ENCODE measurements at regions not wholly inside any gene's neighbourhood (a gene's known extent, or its start where the extent isn't known, plus 50 kb on each side); places are given as distances from the start of the nearest gene placed in this dataset.
A peak's percentile ranks its signal among the peaks of the same experiment; 100 is the strongest.

DNA sequence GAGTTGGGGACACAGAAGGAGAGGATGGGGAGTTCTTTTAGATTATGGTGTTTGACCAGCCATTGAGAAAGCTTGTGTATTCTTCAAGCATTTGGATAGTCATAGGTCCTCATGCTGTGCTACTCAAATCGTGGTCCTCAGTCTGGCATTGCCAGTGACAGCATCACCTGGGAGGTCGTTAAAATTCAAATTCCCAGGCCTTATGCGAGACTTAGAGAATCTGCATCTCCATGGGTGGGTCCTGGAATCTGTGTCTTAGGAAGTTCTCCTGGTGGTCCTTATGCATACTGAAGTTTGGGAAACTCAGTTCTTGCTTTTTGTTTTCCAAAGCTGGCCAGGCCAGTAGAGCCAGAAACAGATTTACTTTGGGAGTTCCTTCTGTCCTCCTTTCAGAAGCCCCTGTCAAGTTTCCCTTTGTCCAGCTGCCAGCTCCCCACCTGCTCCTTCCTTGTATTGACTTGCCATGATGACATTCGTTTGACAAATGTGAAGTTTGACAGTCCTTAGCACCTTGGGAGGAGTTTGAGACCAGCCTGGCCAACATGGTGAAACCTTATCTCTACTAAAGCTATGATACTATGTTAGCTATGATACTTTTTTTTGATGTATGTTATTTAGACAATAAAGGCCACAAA lies 95.6 kb downstream of the PALM2AKAP2 start:
- no peak overlapping the region for H3K4me2 ChIP-seq
- no peak overlapping the region for H3K9ac ChIP-seq
- TF ChIP-seq Cebpa-rat (IDR thresholded peaks at IDR 0.05), result no peak
- no peak overlapping the region for H3K27ac ChIP-seq
- H4K20me1 ChIP-seq, result no peaks in the 10 kb centered on the region
- no peaks in the 10 kb centered on the region for H3K4me1 ChIP-seq
- H3K27me3 ChIP-seq, result no peaks in the 10 kb centered on the region
- no peak overlapping the region for H3K4me3 ChIP-seq
- H3K36me3 ChIP-seq, result no peaks in the 10 kb centered on the region
- no peaks in the 10 kb centered on the region for H3K9me3 ChIP-seq

DNA sequence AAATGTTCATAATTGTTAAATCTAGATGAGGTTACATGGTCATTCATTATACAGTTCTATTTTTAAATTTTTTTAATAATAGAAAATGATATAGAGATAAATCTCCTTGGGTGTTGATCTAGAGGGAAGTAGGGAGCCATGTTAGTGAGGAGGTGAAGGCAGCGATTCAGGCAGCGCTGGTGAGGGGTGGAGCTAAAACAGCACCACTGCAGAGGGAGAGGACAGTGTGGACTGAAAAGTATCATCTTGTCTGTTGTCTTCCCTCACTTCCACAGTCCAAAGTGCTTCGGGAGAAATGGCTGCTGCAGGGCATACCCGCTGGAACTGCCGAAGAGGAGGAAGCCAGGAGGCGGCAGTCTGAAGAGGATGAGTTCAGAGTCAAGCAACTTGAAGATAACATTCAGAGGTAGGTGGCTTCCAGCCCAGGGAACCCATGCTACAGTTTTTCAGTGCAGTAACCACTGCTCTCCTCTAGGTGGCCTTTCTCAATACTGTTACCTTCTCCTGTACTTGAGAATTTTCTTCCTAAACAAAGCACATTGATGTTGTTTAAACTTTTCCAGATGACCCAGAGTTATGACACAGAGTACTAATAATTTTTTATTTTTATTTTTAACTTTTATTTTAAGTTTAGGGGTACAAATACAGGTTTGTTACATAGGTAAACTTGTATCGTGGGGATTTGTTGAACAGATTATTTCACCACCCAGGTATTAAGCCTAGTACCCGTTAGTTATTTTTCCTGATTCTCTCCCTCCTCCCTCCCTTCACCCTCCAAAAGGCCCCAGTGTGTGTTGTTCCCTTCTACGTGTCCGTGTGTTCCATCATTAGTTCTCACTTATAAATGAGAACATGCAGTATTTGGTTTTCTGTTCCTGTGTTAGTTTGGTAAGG lies 100.5 kb downstream of the PALM2AKAP2 start:
- H3K4me2 ChIP-seq, result no peak overlapping the region
- no peak overlapping the region for H3K4me3 ChIP-seq
- H3K36me3 ChIP-seq, result no peaks in the 10 kb centered on the region
- no peak overlapping the region for H3K27ac ChIP-seq
- no peaks in the 10 kb centered on the region for H3K27me3 ChIP-seq
- TF ChIP-seq Cebpa-rat (IDR thresholded peaks at IDR 0.05), result no peak
- H3K9ac ChIP-seq, result no peak overlapping the region
- peaks cover 8% of the 10 kb centered on the region for H3K4me1 ChIP-seq
- no peaks in the 10 kb centered on the region for H3K9me3 ChIP-seq
- H4K20me1 ChIP-seq, result no peaks in the 10 kb centered on the region

DNA sequence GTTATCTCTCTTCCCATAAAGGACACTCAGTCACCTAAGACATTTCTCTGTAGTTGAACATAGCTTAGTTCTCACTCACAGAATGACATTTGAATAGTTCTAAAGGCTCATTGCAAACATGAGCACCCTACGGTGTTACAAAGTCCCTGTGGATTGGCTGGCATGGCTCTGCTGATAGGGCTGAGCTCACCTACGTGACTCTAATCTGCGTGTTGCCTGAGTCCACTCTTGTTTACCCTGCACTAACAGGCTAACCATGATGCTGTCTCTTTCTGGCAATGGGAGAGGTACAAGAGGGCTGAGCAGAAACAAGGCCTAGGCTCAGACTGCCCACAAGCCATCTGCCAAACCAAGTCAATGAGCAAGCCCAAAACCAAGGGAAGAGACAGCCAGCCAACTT lies 103.6 kb downstream of the PALM2AKAP2 start:
- no peak overlapping the region for H3K27ac ChIP-seq
- H3K9me3 ChIP-seq, result no peaks in the 10 kb centered on the region
- no peak overlapping the region for H3K4me3 ChIP-seq
- no peak for TF ChIP-seq Cebpa-rat (IDR thresholded peaks at IDR 0.05)
- H4K20me1 ChIP-seq, result no peaks in the 10 kb centered on the region
- H3K27me3 ChIP-seq, result no peaks in the 10 kb centered on the region
- no peaks in the 10 kb centered on the region for H3K36me3 ChIP-seq
- H3K9ac ChIP-seq, result no peak overlapping the region
- peak overlapping the region; percentile 13; the same call in 1 of the 2 replicates for H3K4me2 ChIP-seq
- H3K4me1 ChIP-seq, result peaks cover 28% of the 10 kb centered on the region

DNA sequence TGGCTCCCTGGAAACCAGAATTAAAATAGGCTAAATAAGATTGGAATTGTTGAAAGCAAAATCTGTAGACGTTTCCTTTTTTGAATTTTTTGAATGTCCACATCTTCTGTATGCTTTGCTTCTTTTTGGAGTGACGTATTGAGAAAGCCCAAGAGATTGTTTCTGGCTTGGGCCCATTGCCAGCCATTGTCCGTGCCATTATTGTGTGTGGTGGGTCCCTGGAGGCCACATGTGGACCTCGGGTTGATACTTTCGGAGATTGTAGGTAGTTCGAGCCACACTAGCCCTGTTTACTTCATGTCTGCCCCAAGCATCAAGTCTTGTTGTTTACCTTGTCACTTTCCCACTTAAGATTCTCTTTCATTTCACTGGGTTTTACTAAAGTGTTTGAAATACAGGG lies 106.0 kb downstream of the PALM2AKAP2 start:
- no peak overlapping the region for H3K4me3 ChIP-seq
- H4K20me1 ChIP-seq, result no peaks in the 10 kb centered on the region
- H3K4me1 ChIP-seq, result peaks cover 28% of the 10 kb centered on the region
- no peak overlapping the region for H3K27ac ChIP-seq
- peak overlapping the region; percentile 30; the same call in 1 of the 2 replicates for H3K4me2 ChIP-seq
- no peaks in the 10 kb centered on the region for H3K9me3 ChIP-seq
- no peak overlapping the region for H3K9ac ChIP-seq
- no peaks in the 10 kb centered on the region for H3K27me3 ChIP-seq
- no peaks in the 10 kb centered on the region for H3K36me3 ChIP-seq
- TF ChIP-seq Cebpa-rat (IDR thresholded peaks at IDR 0.05), result no peak

DNA sequence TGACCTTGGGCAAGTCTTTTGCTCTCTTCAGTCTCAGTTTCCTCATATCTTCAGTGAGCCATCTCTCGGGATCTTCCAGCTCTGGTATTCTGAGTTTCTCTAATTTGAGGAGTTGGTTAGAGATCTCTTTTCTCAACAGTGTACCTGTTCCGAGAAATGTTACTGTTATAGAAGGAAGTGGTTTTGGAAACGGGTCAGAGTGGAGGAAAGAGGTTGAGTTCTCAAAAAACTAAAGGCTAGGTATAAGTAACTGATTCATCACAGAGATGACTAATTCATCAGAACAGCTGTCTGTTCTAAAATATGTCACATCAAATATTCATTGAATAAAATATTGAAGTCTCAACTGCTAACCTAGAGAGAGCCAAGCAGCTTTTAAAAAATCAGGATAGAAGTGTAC lies 106.6 kb downstream of the PALM2AKAP2 start:
- Histone ChIP-seq H3K27ac (no peak overlapping the region), H3K27me3 (no peaks in the 10 kb centered on the region), H4K20me1 (no peaks in the 10 kb centered on the region), H3K4me3 (no peak overlapping the region), H3K36me3 (no peaks in the 10 kb centered on the region), H3K9ac (no peak overlapping the region), H3K4me2 (peak overlapping the region; percentile 30; the same call in 1 of the 2 replicates), H3K4me1 (peaks cover 28% of the 10 kb centered on the region), H3K9me3 (no peaks in the 10 kb centered on the region)
- TF ChIP-seq Cebpa-rat (IDR thresholded peaks at IDR 0.05), result no peak

DNA sequence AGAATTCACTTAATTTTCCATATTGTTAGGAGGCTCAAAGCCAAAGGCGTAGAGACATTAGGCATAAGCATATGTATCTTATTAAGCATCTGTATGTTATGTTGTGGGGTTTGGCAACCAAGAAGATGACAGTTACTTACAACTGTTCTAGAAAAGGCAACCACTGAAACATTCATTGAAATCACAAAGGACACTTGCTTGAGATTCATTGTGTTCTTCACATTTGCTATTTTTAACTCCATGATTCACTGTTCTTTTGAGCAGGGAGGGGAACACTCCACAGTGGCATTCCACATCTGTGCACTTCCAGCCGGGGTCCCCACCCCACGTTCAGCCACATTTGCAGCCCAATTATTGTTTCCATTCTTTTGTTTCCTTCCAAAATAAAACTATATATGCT lies 107.1 kb downstream of the PALM2AKAP2 start:
- Histone ChIP-seq H4K20me1 (no peaks in the 10 kb centered on the region), H3K27ac (no peak overlapping the region), H3K9me3 (no peaks in the 10 kb centered on the region), H3K36me3 (no peaks in the 10 kb centered on the region), H3K4me2 (no peak overlapping the region), H3K9ac (no peak overlapping the region), H3K27me3 (no peaks in the 10 kb centered on the region), H3K4me1 (peaks cover 28% of the 10 kb centered on the region), H3K4me3 (no peak overlapping the region)
- no peak for TF ChIP-seq Cebpa-rat (IDR thresholded peaks at IDR 0.05)

DNA sequence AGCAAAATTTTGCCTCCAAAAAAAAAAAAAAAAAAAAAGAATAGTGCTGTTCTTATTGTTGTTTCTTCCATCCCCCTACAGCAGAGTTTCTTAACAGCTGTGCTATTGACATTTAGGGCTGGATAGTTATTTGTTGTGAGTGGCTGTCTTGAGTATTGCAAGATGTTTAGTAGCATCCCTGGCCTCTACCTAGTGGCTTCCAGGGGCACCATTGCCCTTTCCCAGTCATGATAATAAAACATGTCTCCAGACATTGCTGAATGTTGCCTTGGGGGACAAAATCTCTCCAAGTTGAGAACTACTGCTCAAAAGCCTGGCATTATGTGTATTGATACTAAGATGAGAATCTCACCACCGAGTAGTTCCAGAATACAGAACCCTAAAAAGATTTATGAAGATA lies 108.7 kb downstream of the PALM2AKAP2 start:
- Histone ChIP-seq H3K9me3 (no peaks in the 10 kb centered on the region), H3K4me3 (no peak overlapping the region), H3K27ac (no peak overlapping the region), H3K4me1 (peaks cover 21% of the 10 kb centered on the region), H3K9ac (no peak overlapping the region), H4K20me1 (no peaks in the 10 kb centered on the region), H3K27me3 (no peaks in the 10 kb centered on the region), H3K4me2 (no peak overlapping the region), H3K36me3 (no peaks in the 10 kb centered on the region)
- no peak for TF ChIP-seq Cebpa-rat (IDR thresholded peaks at IDR 0.05)

DNA sequence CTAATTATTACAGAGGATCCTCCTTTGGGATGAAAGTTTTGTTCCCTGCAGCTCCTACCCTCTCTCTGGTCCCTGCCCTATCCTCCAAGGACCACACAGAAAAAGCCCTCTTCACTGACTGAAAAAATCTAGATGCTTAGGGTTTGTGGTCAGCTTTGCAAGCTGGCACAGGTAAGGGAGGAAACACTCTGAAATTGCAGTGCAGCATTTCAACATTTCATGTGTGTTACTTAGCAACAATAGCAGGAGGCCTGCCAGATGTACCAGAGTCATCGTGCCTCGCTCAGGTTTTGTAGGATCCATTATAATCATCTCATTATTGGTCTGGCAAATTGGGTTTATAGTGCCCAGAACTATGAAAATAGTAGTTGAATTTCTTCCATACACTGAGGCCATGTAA lies 109.5 kb downstream of the PALM2AKAP2 start:
- peaks cover 25% of the 10 kb centered on the region for H3K4me1 ChIP-seq
- H3K4me3 ChIP-seq, result no peak overlapping the region
- TF ChIP-seq Cebpa-rat (IDR thresholded peaks at IDR 0.05), result no peak
- H3K9ac ChIP-seq, result no peak overlapping the region
- H3K36me3 ChIP-seq, result no peaks in the 10 kb centered on the region
- H3K4me2 ChIP-seq, result no peak overlapping the region
- H3K9me3 ChIP-seq, result no peaks in the 10 kb centered on the region
- H3K27me3 ChIP-seq, result no peaks in the 10 kb centered on the region
- H3K27ac ChIP-seq, result no peak overlapping the region
- H4K20me1 ChIP-seq, result no peaks in the 10 kb centered on the region

DNA sequence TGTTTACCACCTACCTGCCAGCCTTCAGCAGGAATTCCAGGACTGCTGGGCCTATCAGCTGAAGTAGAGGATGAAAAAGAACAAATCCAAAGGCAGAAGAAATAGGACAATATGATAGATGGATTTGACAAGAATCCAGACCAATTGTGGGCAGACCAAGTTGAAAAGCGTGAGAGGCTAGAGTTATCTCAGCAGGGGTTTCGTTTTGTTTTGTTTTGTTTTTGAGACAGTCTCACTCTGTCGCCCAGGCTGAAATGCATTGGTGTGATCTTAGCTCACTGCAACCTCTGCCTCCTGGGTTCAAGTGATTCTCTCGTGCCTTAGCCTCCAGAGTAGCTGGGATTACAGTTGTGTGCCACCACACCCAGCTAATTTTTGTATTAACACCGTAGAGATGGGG lies 113.2 kb downstream of the PALM2AKAP2 start:
- Histone ChIP-seq H3K4me1 (peaks cover 21% of the 10 kb centered on the region), H3K9ac (no peak overlapping the region), H3K4me3 (no peak overlapping the region), H3K4me2 (no peak overlapping the region), H3K27me3 (no peaks in the 10 kb centered on the region), H3K36me3 (no peaks in the 10 kb centered on the region), H3K9me3 (no peaks in the 10 kb centered on the region), H4K20me1 (no peaks in the 10 kb centered on the region), H3K27ac (no peak overlapping the region)
- TF ChIP-seq Cebpa-rat (IDR thresholded peaks at IDR 0.05), result no peak

DNA sequence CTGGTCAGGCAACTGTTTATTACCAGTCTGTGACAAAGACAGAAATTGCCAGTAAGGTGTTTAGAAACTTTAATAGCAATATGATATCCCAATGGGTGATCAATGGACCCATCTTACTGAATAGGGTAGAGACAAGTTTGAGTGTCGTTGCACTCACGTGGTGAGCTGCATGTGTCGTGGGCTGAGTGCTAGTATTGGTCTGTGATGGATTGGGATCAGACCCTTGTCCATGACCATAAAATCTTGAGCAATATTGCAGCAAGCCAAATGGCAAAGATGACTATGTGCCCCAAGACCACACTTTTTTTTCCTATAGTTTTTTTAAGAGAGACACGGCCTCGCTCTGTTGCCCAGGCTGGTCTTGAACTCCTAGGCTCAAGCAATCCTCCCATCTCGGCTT lies 114.5 kb downstream of the PALM2AKAP2 start:
- Histone ChIP-seq H3K4me3 (no peak overlapping the region), H3K4me2 (peak overlapping the region; percentile 60)
- TF ChIP-seq Cebpa-rat (IDR thresholded peaks at IDR 0.05), result no peak

More for the DNA sequence above, 114.5 kb downstream of the PALM2AKAP2 start:
- H3K4me1 ChIP-seq, result peaks cover 21% of the 10 kb centered on the region
- H3K36me3 ChIP-seq, result no peaks in the 10 kb centered on the region
- H3K9ac ChIP-seq, result no peak overlapping the region
- H4K20me1 ChIP-seq, result no peaks in the 10 kb centered on the region
- no peak overlapping the region for H3K27ac ChIP-seq
- no peaks in the 10 kb centered on the region for H3K27me3 ChIP-seq
- no peaks in the 10 kb centered on the region for H3K9me3 ChIP-seq
